NCI-H128 (cell line): ENCODE measurements at regions not wholly inside any gene's neighbourhood (a gene's known extent, or its start where the extent isn't known, plus 50 kb on each side); places are given as distances from the start of the nearest gene placed in this dataset.

Source experiments
- DNase-seq: peaks from one replicate; lab custom pipeline; 2025; ENCODE audit not compliant: unreplicated experiment; lab: John Stamatoyannopoulos, UW

GRCh38 chr13:84686458-84686857, 804.2 kb upstream of the SLITRK1 start:
- no peak for DNase-seq

GRCh38 chr13:84684804-84685203, 802.5 kb upstream of the SLITRK1 start:
- no peak for DNase-seq

DNA sequence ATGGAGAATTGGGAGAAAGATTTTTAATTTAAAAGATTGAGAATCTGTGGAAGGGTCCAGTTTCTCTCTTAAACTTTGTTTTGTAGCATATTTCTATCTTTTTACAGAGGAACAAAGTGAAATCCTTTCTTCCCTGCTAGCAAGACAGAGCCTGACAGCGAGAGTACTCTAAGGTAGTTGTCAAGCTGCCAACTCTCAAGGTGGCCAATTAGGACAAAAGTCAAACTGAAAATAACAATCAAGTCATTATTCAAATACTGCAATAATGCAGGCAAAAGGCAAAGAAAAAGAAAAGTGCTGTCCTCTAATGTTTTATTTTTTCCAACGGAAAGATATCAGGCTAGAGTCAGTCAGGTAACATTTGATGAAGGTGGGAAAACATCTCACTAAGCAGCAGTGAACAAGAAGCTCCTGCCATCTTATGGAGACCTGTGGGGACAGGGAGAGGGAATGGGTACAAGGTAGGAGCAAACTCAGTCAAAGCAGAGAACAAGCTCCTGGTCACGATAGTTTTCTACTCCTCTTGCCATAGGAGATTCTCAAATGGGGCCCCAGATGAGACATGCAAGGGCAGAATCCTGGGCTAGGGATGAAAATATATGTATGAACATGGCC, 801.9 kb upstream of the SLITRK1 start:
- no peak for DNase-seq

GRCh38 chr13:84683448-84683847, 801.2 kb upstream of the SLITRK1 start:
- DNase-seq: no peak

DNA sequence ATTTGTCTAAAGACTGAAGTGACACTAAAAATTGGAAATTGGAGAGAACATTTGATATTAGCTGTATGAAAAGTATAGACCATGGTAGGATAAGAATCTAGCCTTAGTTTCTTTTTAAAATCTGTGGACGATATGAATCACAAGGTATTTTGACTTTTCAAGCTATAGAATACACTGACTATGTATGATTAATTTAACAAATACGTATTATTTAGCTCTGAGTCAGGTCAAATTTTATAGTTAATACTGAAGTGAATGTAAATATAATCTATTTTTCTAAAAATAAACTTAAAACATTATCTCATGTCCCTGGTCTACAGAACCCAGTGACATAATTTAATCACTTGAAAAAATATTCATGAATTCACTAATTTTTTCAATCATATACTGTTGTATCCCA, 795.6 kb upstream of the SLITRK1 start:
- no peak for DNase-seq

- no peak for DNase-seq
Measured at GRCh38 chr13:84672616-84673015, 790.3 kb upstream of the SLITRK1 start.

DNA sequence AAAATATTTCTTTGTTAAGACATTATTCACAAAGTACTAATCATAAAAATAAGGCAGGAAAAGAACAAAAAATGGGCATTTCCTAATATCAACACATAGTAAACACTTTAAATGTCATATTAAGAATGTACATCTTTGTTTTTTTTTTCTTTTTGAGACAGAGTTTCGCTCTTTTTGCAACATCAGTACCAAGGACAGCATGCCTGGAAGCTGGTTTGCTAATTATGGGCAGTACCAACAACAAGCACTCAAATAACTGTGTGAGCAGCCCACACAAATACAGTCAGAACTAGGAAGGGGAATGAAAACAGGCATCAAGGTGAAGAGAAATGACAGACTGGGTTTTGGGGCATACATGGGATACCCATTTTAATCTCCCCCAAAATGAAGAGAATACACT, 788.0 kb upstream of the SLITRK1 start:
- no peak for DNase-seq

GRCh38 chr13:84668637-84669036, 786.4 kb upstream of the SLITRK1 start:
- DNase-seq: no peak

- no peak for DNase-seq
Measured at GRCh38 chr13:84662491-84662890, 780.2 kb upstream of the SLITRK1 start.

- DNase-seq: no peak
Measured at GRCh38 chr13:84661718-84662117, 779.4 kb upstream of the SLITRK1 start.

DNA sequence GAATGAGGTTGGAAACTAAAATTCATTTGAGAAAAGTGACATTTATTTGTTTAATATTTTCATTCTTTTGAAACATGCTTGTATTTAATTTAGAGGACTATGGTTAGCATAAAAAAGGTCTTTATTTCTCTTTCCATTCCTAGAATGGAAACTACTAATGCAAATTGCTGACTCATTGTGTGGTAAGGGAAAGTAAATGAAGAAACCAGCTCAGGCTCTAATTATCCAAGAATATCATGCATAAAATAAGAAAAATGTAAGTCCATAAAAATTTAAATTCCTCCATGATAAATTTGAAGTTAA, 777.0 kb upstream of the SLITRK1 start:
- DNase-seq: no peak

- DNase-seq: no peak
Measured at GRCh38 chr13:84658491-84659358, 776.5 kb upstream of the SLITRK1 start.

- DNase-seq: no peak
Measured at GRCh38 chr13:84655677-84656076, 773.4 kb upstream of the SLITRK1 start.

DNA sequence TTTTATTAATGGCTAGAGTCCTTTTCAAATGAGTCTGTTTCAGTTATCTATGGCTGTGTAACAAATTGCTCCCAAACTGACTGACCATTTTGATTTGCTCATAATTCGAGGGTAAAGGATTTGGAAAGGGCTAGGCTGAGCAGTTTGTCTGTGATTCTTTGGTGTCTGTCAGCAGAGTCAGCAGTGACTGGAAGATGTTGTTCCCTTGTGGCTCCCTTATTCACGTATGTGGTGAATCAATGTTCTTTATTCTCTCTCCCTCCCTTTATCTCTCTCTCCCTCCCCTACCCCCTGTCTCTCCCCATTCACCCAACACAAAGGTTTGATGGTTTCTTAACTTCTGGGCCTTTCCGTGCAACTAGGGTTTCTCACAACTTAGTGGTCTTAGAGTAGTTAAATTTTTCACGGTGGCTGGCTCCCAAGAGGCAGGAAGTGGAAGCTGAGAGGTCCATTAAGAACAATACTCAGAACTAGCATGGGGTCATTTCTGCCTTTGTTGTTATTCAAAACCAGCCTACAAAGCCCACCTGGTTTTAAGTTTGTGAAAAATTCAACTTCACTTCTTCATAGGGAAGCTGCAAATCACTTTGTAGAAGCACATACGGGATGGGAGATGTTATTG, 772.5 kb upstream of the SLITRK1 start:
- DNase-seq: peak; percentile 21

GRCh38 chr13:84653915-84654534, 771.8 kb upstream of the SLITRK1 start:
- no peak for DNase-seq

DNA sequence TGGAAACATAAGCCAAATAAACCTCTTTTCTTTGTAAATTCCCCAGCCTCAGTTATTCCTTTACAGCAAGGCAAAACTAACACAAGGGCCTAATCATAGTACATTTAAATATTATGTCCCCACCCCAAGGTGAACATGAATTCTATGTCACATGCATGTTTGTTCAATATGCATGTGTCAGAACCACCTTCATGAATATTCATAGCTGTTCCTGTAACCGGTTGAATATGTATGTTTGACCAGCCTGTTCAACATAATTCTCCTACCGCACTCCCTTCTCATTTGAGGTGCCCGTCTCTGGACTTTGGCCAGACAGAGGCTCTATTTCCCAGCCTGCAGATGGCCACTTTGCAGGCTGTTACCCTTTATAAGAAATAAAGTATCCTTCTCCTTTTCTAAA, 769.4 kb upstream of the SLITRK1 start:
- DNase-seq: no peak

- no peak for DNase-seq
Measured at GRCh38 chr13:84651288-84651687, 769.0 kb upstream of the SLITRK1 start.

DNA sequence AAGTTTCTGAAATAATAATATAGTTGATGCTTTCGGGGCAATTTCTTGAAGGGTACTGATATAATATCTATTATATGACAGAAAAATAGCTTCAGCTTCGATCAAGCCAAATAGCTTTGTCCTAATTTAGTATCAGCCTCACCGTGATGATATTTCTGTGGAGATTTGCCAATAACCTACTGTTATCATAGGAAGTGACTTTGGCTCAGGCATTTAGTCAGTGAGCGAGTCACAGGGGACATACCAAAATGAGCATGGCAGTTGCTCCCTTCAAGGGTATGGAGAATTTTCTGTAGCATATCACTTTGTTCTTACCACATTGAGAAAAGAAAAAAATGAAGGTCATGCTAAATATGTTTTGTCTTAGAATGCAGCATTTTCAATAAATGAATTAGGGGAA, 767.6 kb upstream of the SLITRK1 start:
- DNase-seq: no peak

DNA sequence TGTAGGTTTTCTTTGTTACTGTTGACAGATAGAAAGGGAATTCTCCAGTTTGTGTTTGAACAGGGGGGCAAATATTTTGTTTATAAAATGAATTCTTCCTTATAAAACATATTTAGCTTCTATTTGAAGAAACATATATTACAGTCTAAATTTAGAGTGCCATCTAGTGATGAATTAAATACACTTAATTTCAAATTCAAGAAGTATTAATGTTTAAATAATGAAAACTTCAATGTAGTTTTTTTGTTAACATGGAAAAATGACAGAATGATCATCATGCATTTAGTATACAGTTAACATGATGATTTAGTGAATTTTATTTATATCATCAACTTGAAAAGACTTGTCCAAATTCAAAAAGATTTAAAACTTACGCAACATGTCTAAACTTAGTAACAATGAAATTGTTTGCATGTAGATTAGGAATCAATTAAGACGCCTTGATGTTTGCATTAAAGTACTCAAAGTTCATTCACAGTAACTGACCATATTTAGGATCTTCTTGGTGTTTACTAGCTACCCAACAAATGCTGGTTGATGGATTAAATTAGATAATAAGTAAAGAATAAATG, 765.9 kb upstream of the SLITRK1 start:
- DNase-seq: no peak

- DNase-seq: no peak
Measured at GRCh38 chr13:84646957-84647356, 764.7 kb upstream of the SLITRK1 start.

GRCh38 chr13:84645196-84646012, 763.1 kb upstream of the SLITRK1 start:
- no peak for DNase-seq
